ENCODE measurements at regions not wholly inside any gene's neighbourhood (a gene's known extent, or its start where the extent isn't known, plus 50 kb on each side); places are given as distances from the start of the nearest gene placed in this dataset.

DNA sequence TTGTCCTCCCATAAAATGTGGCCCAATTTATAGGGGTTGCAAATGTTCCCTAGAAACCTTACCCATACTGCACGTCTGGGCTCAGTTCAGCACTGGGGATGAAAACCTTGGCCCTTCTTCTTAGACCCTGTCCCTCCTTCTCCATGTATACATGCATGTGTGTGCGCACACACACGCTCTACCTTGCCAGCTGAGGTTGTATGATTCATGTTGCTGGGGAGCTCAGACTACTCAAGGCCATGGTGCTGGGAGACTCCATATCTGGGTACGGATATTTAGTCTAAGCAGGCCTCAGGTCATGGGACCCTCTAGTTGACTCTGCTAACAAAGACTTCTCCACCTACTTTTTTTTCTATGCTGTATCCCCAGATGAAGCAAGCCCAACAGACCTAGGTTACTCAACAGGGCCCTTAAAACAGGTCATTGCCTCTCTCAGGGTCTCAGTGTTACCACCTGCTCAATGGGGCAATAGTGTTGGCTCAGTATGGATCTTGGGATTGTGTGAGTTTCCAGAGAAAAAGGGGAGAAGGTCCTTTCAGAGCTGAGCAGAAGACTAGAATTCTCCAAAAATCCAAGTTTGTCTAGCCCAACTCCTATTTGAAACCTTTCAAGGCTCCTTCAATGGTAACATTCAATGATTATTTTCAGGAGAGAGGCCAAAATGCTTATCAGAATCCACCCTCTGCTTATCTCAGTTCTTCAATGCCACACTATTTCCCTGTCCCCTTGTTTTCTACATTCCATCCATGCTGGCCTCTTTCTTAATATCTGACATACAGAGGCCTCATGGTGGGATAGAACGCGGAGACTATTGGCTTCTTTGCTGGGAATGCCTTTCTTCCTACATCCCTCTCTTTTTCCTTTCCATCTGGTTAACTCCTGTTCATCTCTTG, 123.6 kb upstream of the PITX1 start:
- H3K27ac ChIP-seq (ENCODE audit: low read depth, low read length), result no peak overlapping the region
- peaks cover 12% of the 10 kb centered on the region for H3K9me3 ChIP-seq (ENCODE audit: control insufficient read depth, insufficient read depth, low read length)
- TF ChIP-seq CTCF (IDR thresholded peaks at IDR 0.05; ENCODE audit: low read depth, low read length), result no peak
- peaks cover 15% of the 10 kb centered on the region for H3K27me3 ChIP-seq (ENCODE audit: control insufficient read depth, insufficient read depth, low read length)
- POLR2A ChIA-PET, result no interaction called here
- CTCF ChIA-PET, result no interaction called here
- H3K4me3 ChIP-seq (ENCODE audit: low read depth, low read length), result no peak overlapping the region
- DNase-seq (ENCODE audit: low read depth, low spot score), result no peak

- POLR2A ChIA-PET, result no interaction called here
- H3K27me3 ChIP-seq (ENCODE audit: control insufficient read depth, insufficient read depth, low read length), result peaks cover 10% of the 10 kb centered on the region
- H3K4me3 ChIP-seq (ENCODE audit: low read depth, low read length), result no peak overlapping the region
- TF ChIP-seq CTCF (IDR thresholded peaks at IDR 0.05; ENCODE audit: low read depth, low read length), result no peak
- H3K27ac ChIP-seq (ENCODE audit: low read depth, low read length), result no peak overlapping the region
- CTCF ChIA-PET, result no interaction called here
- no peak for DNase-seq (ENCODE audit: low read depth, low spot score)
- H3K9me3 ChIP-seq (ENCODE audit: control insufficient read depth, insufficient read depth, low read length), result peaks cover 12% of the 10 kb centered on the region
These were observed 122.8 kb upstream of the PITX1 start for GRCh38 chr5:135156715-135157404.

- POLR2A ChIA-PET, result no interaction called here
These were observed 122.3 kb upstream of the PITX1 start for GRCh38 chr5:135156337-135156714.

GRCh38 chr5:135155616-135156214, 121.7 kb upstream of the PITX1 start:
- no peak for TF ChIP-seq CTCF (IDR thresholded peaks at IDR 0.05; ENCODE audit: low read depth, low read length)
- ChIA-PET POLR2A (no interaction called here), CTCF (no interaction called here)
- Histone ChIP-seq H3K27ac (ENCODE audit: low read depth, low read length) (no peak overlapping the region), H3K27me3 (ENCODE audit: control insufficient read depth, insufficient read depth, low read length) (peaks cover 5% of the 10 kb centered on the region), H3K9me3 (ENCODE audit: control insufficient read depth, insufficient read depth, low read length) (peaks cover 12% of the 10 kb centered on the region), H3K4me3 (ENCODE audit: low read depth, low read length) (no peak overlapping the region)
- DNase-seq (ENCODE audit: low read depth, low spot score), result no peak

More at GRCh38 chr5:135156337-135156714, 122.3 kb upstream of the PITX1 start:
- no peak for DNase-seq (ENCODE audit: low read depth, low spot score)
- peaks cover 12% of the 10 kb centered on the region for H3K9me3 ChIP-seq (ENCODE audit: control insufficient read depth, insufficient read depth, low read length)
- H3K27me3 ChIP-seq (ENCODE audit: control insufficient read depth, insufficient read depth, low read length), result peaks cover 5% of the 10 kb centered on the region
- TF ChIP-seq CTCF (IDR thresholded peaks at IDR 0.05; ENCODE audit: low read depth, low read length), result no peak
- no peak overlapping the region for H3K4me3 ChIP-seq (ENCODE audit: low read depth, low read length)
- CTCF ChIA-PET, result no interaction called here
- H3K27ac ChIP-seq (ENCODE audit: low read depth, low read length), result no peak overlapping the region

GRCh38 chr5:135154961-135155360, 120.9 kb upstream of the PITX1 start:
- Histone ChIP-seq H3K9me3 (ENCODE audit: control insufficient read depth, insufficient read depth, low read length) (peaks cover 12% of the 10 kb centered on the region), H3K27ac (ENCODE audit: low read depth, low read length) (no peak overlapping the region), H3K27me3 (ENCODE audit: control insufficient read depth, insufficient read depth, low read length) (peaks cover 1% of the 10 kb centered on the region), H3K4me3 (ENCODE audit: low read depth, low read length) (no peak overlapping the region)
- DNase-seq (ENCODE audit: low read depth, low spot score), result no peak
- CTCF ChIA-PET, result no interaction called here
- TF ChIP-seq CTCF (IDR thresholded peaks at IDR 0.05; ENCODE audit: low read depth, low read length), result no peak
- POLR2A ChIA-PET, result interaction anchor here (1.0 kb wide), 1 partner anchor 15 kb away, joined by 3 read pairs; no protein-coding TSS in a partner anchor
